ENCODE measurements at regions not wholly inside any gene's neighbourhood (a gene's known extent, or its start where the extent isn't known, plus 50 kb on each side); places are given as distances from the start of the nearest gene placed in this dataset.

DNA sequence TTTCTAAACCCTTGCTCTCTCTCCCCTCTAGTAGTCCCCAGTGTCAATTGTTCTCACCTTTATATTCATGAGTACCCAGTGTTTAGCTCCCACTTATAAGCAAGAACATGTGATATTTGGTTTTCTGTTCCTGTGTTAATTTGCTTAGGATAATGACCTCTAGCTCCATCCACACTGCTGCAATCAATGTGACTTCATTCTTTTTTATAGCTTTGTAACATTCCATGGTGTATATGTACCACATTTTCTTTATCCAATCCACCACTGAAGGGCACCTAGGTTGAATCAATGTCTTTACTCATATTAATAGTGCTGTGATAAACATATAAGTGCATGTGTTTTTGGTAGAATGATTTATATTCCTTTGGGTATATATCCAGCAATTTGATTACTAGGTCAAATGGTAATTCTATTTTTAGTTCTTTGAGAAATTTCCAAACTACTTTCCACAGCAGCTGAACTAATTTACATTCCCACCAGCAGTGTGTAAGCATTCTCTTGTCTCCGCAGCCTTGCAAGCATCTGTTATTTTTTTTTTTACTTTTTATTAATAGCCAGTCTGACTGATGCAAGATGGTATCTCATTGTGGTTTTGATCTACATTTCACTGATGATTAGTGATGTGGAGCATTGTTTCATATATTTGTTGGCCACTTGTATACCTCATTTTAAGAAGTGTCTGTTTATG is 277.8 kb downstream of the LTN1 start:
- H3K4me1 ChIP-seq, result no peaks in the 10 kb centered on the region
- TF ChIP-seq POLR2A (IDR thresholded peaks at IDR 0.05) (no peak), EP300 (IDR thresholded peaks at IDR 0.05) (no peak), POLR2AphosphoS5 (IDR thresholded peaks at IDR 0.05) (no peak)
- TF ChIP-seq, protein P1, sequence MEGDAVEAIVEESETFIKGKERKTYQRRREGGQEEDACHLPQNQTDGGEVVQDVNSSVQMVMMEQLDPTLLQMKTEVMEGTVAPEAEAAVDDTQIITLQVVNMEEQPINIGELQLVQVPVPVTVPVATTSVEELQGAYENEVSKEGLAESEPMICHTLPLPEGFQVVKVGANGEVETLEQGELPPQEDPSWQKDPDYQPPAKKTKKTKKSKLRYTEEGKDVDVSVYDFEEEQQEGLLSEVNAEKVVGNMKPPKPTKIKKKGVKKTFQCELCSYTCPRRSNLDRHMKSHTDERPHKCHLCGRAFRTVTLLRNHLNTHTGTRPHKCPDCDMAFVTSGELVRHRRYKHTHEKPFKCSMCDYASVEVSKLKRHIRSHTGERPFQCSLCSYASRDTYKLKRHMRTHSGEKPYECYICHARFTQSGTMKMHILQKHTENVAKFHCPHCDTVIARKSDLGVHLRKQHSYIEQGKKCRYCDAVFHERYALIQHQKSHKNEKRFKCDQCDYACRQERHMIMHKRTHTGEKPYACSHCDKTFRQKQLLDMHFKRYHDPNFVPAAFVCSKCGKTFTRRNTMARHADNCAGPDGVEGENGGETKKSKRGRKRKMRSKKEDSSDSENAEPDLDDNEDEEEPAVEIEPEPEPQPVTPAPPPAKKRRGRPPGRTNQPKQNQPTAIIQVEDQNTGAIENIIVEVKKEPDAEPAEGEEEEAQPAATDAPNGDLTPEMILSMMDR (IDR thresholded peaks at IDR 0.05), result no peak
- 38% methylated on average over 1 of the region's 1 CpG for WGBS
- H3K9me3 ChIP-seq, result no peaks in the 10 kb centered on the region
- no peaks in the 10 kb centered on the region for H3K27me3 ChIP-seq
- no peak for DNase-seq (ENCODE audit: low spot score in 2 of 2)
- H3K4me3 ChIP-seq, result no peak overlapping the region
- no peaks in the 10 kb centered on the region for H3K36me3 ChIP-seq
- no peak overlapping the region for H3K27ac ChIP-seq

DNA sequence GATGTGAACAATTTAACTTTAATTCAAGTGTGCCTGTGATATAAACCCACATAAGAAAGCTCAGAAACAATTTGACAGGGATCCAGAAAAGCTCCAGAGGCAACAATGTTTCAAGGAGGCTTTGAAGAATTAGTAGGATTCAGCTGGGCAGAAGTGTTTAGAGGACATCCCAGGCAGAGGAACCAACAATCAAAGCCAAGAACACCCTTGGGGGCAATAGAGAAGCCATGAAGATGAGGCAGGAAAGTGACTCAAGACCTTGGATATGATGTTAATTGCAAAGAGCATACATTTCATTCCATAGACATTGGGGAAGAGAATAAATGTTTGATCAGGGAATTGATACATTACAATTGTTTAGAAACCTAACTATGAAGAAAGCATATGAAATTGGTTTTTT is 280.3 kb downstream of the LTN1 start:
- Histone ChIP-seq H3K4me1 (no peaks in the 10 kb centered on the region), H3K36me3 (no peaks in the 10 kb centered on the region), H3K27me3 (no peaks in the 10 kb centered on the region), H3K9me3 (no peaks in the 10 kb centered on the region), H3K4me3 (no peak overlapping the region), H3K27ac (no peak overlapping the region)
- no peak for TF ChIP-seq POLR2AphosphoS5 (IDR thresholded peaks at IDR 0.05)
- TF ChIP-seq, protein P1 (IDR thresholded peaks at IDR 0.05), result no peak
- no peak for TF ChIP-seq EP300 (IDR thresholded peaks at IDR 0.05)
- no peak for TF ChIP-seq POLR2A (IDR thresholded peaks at IDR 0.05)
- no peak for DNase-seq (ENCODE audit: low spot score in 2 of 2)

DNA sequence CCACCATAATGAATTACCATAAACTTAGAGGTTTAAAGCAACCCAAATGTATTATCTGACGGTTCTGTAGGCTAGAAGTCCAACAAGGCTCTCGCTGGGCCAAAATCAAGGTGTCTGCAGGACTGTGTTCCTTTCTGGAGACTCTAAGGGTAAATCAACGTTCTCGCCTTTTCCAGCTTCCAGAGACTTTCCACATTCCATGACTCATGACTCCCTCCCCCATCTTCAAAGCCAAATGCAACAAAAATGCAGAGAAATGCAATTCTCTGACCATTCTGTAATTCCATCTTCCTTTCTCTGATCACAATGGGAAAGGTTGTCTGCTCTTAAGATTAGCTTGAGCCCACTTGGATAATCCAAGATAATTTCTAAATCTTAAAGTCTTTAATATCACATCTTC is 287.1 kb downstream of the LTN1 start:
- DNase-seq (ENCODE audit: low spot score in 2 of 2), result no peak
- no peak for TF ChIP-seq EP300 (IDR thresholded peaks at IDR 0.05)
- TF ChIP-seq, protein P1 (IDR thresholded peaks at IDR 0.05), result no peak
- no peak for TF ChIP-seq POLR2AphosphoS5 (IDR thresholded peaks at IDR 0.05)
- TF ChIP-seq POLR2A (IDR thresholded peaks at IDR 0.05), result no peak
- no peak overlapping the region for H3K4me3 ChIP-seq
- H3K27ac ChIP-seq, result no peak overlapping the region
- H3K4me1 ChIP-seq, result peaks cover 14% of the 10 kb centered on the region
- H3K36me3 ChIP-seq, result no peaks in the 10 kb centered on the region
- no peaks in the 10 kb centered on the region for H3K9me3 ChIP-seq
- H3K27me3 ChIP-seq, result no peaks in the 10 kb centered on the region
- 71% methylated on average over 4 of the region's 4 CpGs for WGBS

DNA sequence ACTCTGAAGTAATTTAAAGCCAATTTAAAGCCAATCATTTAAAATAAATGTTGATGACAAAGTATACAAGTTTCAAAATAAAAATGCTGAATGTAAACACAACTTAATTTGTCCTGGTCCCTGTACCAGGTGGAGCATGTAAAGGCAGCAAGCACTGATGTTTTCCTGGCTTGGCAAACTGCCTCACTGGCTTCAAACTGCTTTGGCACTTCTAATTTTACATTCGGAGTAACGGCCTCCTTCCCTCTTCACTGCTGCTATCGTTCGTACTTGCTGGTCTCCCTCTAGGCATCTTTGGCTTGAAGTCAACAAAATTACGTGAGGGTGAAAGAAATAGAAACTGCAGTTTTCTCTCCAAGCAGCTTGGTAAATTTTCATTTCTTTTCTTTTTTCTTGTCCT is 287.9 kb downstream of the LTN1 start:
- no peak for DNase-seq (ENCODE audit: low spot score in 2 of 2)
- Histone ChIP-seq H3K9me3 (no peaks in the 10 kb centered on the region), H3K4me1 (peaks cover 14% of the 10 kb centered on the region), H3K27me3 (no peaks in the 10 kb centered on the region), H3K27ac (no peak overlapping the region), H3K4me3 (no peak overlapping the region), H3K36me3 (no peaks in the 10 kb centered on the region)
- 16% methylated on average over 5 of the region's 5 CpGs for WGBS
- TF ChIP-seq, protein P1 (IDR thresholded peaks at IDR 0.05), result no peak
- TF ChIP-seq EP300 (IDR thresholded peaks at IDR 0.05) (no peak), POLR2A (IDR thresholded peaks at IDR 0.05) (no peak), POLR2AphosphoS5 (IDR thresholded peaks at IDR 0.05) (no peak)

DNA sequence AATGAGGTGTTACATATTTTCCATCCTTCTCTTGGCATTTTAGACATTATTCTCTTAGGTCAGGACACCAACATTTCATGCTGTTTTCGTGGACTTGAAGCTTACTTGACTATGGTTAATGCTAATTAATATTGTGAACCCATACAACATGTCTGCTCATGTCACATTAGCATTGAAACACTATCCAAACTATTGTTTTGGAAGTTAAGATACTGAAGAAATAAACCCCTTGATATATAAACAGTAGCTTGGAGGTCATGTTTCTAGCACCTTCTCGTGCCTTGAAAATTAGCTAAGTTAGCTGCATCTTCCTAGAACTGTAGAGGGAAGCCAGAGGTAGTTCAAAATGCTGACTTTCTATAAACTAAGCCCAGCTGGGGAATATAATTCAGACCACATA is 288.8 kb downstream of the LTN1 start:
- no peak overlapping the region for H3K4me3 ChIP-seq
- H3K4me1 ChIP-seq, result peaks cover 20% of the 10 kb centered on the region
- WGBS, result 46% methylated on average over 2 of the region's 2 CpGs
- TF ChIP-seq POLR2AphosphoS5 (IDR thresholded peaks at IDR 0.05) (no peak), POLR2A (IDR thresholded peaks at IDR 0.05) (no peak), EP300 (IDR thresholded peaks at IDR 0.05) (no peak)
- TF ChIP-seq, protein P1 (IDR thresholded peaks at IDR 0.05), result no peak
- no peaks in the 10 kb centered on the region for H3K27me3 ChIP-seq
- no peaks in the 10 kb centered on the region for H3K9me3 ChIP-seq
- H3K36me3 ChIP-seq, result no peaks in the 10 kb centered on the region
- no peak for DNase-seq (ENCODE audit: low spot score in 2 of 2)
- no peak overlapping the region for H3K27ac ChIP-seq

All from suprapubic skin (tissue), 4 donors.